Panc1 (cell line): ENCODE measurements at regions not wholly inside any gene's neighbourhood (a gene's known extent, or its start where the extent isn't known, plus 50 kb on each side); places are given as distances from the start of the nearest gene placed in this dataset.

ENCODE experiments used
- ATAC-seq: fragments of 200-7000 bp; cut with Tn5 transposase; 2 replicates; pipeline ENCODE4 v1.9.1; 2020; ENCODE audit warnings: mild to moderate bottlenecking, moderate library complexity
- BruUV-seq: library from RNA; stranded (reverse); fragments of 400-500 nt; replicated peaks from 2 replicates; lab custom pipeline; 2021; lab: Mats Ljungman, UMichigan
- CTCF ChIA-PET: fragments of 300-600 bp; sonication (Branson Sonifier 250); formaldehyde crosslinking; loops from one replicate; lab custom pipeline; 2022; ENCODE audit warnings: antibody characterized with exemption; lab: Charles Lee
- POLR2A ChIA-PET: fragments of 300-600 bp; sonication (Branson Sonifier 250); formaldehyde crosslinking; loops from one replicate; lab custom pipeline; 2022; ENCODE audit warnings: antibody characterized with exemption; lab: Charles Lee
- DNase-seq: peaks from one replicate; pipeline ENCODE4 v3.0.0-alpha.2; 2010; ENCODE audit warnings: low read depth, low spot score
- H3K27ac ChIP-seq: 2 replicates; pipeline ENCODE4 v1.5.1; 2011; ENCODE audit warnings: mild to moderate bottlenecking, low read length, inconsistent platforms
- H3K27me3 ChIP-seq: fragments of 200-500 bp; sonication (Bioruptor generic); 2 replicates; pipeline ENCODE4 v1.6.0; 2014; ENCODE audit warnings: low read length, inconsistent platforms; ENCODE audit not compliant: control insufficient read depth, insufficient read depth
- H3K36me3 ChIP-seq: fragments of 200-500 bp; sonication (Bioruptor generic); 2 replicates; pipeline ENCODE4 v1.5.1; 2014; ENCODE audit warnings: inconsistent platforms, mild to moderate bottlenecking, low read length, moderate library complexity; ENCODE audit not compliant: control insufficient read depth, insufficient read depth
- H3K4me1 ChIP-seq: 2 replicates; pipeline ENCODE4 v1.5.1; 2011; ENCODE audit warnings: inconsistent platforms, mild to moderate bottlenecking, low read length, moderate library complexity; ENCODE audit not compliant: control insufficient read depth, insufficient read depth
- H3K4me3 ChIP-seq, 2 experiments: 2 replicates each; pipeline ENCODE4 v1.5.1; 2011 to 2012; ENCODE audit warnings: low read depth in 2 of 2, low read length in 2 of 2, mild to moderate bottlenecking in 2 of 2, inconsistent platforms in 1 of 2, moderate library complexity in 1 of 2
- H3K9me3 ChIP-seq: fragments of 200-500 bp; sonication (Bioruptor generic); 2 replicates; pipeline ENCODE4 v1.5.1; 2014; ENCODE audit warnings: low read depth, mild to moderate bottlenecking, inconsistent platforms, low read length, moderate library complexity; ENCODE audit not compliant: control insufficient read depth, insufficient read depth
- CTCF ChIP-seq: fragments of 450-650 bp; IDR thresholded peaks from 2 replicates; pipeline ENCODE4 v1.5.1; 2017; ENCODE audit warnings: mild to moderate bottlenecking
- POLR2AphosphoS5 ChIP-seq: IDR thresholded peaks from 2 replicates; pipeline ENCODE4 v1.6.1; 2012; ENCODE audit warnings: mild to moderate bottlenecking, low read depth, low read length, moderate library complexity
- SIN3A ChIP-seq: IDR thresholded peaks from 2 replicates; pipeline ENCODE4 v1.6.1; 2012; ENCODE audit warnings: low read depth, mild to moderate bottlenecking, low read length, moderate library complexity, borderline replicate concordance; ENCODE audit not compliant: insufficient read depth
- TCF7L2 ChIP-seq: IDR thresholded peaks from 2 replicates; pipeline ENCODE4 v1.6.1; 2011; ENCODE audit warnings: mild to moderate bottlenecking, low read depth, low read length, inconsistent platforms
- in situ Hi-C: cut with HindIII; loops from 2 replicates; pipeline ENCODE4 v1.10.0; 2016; ENCODE audit warnings: low sequenced_read_pairs, low pct_unique_long_range_greater_than_20kb
- intact Hi-C: fragments of 100-400 bp; cut with micrococcal nuclease; formaldehyde crosslinking; loops from one replicate; pipeline ENCODE4 v1.10.0; 2022; ENCODE audit not compliant: unreplicated experiment
- TF ChIP-seq, protein P1 (sequence below), 2 experiments: IDR thresholded peaks; 2 replicates each; pipeline ENCODE4 v1.6.1; 2011 to 2012; ENCODE audit warnings: low read depth in 2 of 2, control low read depth in 1 of 2, low read length in 1 of 2, mild to moderate bottlenecking in 1 of 2, moderate library complexity in 1 of 2; ENCODE audit not compliant: insufficient read depth in 1 of 2

GRCh38 chr16:87067836-87068761 lies 249.1 kb downstream of the C16orf95 start:
- BruUV-seq, result no TSS peak
- Histone ChIP-seq H3K27me3 (no peaks in the 10 kb centered on the region), H3K4me3 (no peak overlapping the region), H3K9me3 (no peaks in the 10 kb centered on the region), H3K4me1 (no peaks in the 10 kb centered on the region), H3K27ac (no peak overlapping the region), H3K36me3 (no peaks in the 10 kb centered on the region)
- in situ Hi-C loops (no loop called here), intact Hi-C loops (no loop called here)
- ChIA-PET POLR2A (no interaction called here), CTCF (no interaction called here)
- DNase-seq, result no peak
- no peak for ATAC-seq
- TF ChIP-seq CTCF, result no peak
- TF ChIP-seq, protein P1, sequence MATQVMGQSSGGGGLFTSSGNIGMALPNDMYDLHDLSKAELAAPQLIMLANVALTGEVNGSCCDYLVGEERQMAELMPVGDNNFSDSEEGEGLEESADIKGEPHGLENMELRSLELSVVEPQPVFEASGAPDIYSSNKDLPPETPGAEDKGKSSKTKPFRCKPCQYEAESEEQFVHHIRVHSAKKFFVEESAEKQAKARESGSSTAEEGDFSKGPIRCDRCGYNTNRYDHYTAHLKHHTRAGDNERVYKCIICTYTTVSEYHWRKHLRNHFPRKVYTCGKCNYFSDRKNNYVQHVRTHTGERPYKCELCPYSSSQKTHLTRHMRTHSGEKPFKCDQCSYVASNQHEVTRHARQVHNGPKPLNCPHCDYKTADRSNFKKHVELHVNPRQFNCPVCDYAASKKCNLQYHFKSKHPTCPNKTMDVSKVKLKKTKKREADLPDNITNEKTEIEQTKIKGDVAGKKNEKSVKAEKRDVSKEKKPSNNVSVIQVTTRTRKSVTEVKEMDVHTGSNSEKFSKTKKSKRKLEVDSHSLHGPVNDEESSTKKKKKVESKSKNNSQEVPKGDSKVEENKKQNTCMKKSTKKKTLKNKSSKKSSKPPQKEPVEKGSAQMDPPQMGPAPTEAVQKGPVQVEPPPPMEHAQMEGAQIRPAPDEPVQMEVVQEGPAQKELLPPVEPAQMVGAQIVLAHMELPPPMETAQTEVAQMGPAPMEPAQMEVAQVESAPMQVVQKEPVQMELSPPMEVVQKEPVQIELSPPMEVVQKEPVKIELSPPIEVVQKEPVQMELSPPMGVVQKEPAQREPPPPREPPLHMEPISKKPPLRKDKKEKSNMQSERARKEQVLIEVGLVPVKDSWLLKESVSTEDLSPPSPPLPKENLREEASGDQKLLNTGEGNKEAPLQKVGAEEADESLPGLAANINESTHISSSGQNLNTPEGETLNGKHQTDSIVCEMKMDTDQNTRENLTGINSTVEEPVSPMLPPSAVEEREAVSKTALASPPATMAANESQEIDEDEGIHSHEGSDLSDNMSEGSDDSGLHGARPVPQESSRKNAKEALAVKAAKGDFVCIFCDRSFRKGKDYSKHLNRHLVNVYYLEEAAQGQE (IDR thresholded peaks at IDR 0.05; ENCODE audit: insufficient read depth in 1 of 2, low read depth in 2 of 2, low read length in 1 of 2), result no peak
- no peak for TF ChIP-seq SIN3A
- TF ChIP-seq TCF7L2, result no peak
- no peak for TF ChIP-seq POLR2AphosphoS5

DNA sequence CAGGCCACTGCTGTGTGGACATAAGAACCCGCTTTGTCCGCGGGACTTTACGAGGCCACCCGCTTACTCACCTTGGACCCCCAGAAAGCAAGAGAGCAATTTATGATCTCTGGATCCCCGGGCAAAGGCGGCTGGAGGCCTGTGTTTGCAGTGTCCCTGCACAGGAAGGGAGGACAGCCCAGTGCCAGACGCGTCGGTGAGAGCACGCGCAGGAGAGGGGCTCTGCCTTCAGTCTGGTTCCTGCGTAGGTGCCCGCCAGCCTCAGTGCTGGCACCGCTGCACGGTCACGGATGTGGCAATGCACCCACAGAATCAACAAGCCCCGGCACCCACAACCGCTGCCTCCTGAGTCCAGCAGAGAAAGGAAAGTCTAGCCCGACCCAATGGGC lies 248.4 kb downstream of the C16orf95 start:
- H3K9me3 ChIP-seq, result no peaks in the 10 kb centered on the region
- no TSS peak for BruUV-seq
- TF ChIP-seq SIN3A (no peak), TCF7L2 (no peak)
- ATAC-seq (no peak), DNase-seq (no peak)
- CTCF ChIA-PET, result no interaction called here
- no peaks in the 10 kb centered on the region for H3K4me1 ChIP-seq
- intact Hi-C loops, result no loop called here
- POLR2A ChIA-PET, result no interaction called here
- H3K27ac ChIP-seq, result no peak overlapping the region
- no peaks in the 10 kb centered on the region for H3K27me3 ChIP-seq
- in situ Hi-C loops, result no loop called here
- H3K36me3 ChIP-seq, result no peaks in the 10 kb centered on the region
- H3K4me3 ChIP-seq, result no peak overlapping the region

DNA sequence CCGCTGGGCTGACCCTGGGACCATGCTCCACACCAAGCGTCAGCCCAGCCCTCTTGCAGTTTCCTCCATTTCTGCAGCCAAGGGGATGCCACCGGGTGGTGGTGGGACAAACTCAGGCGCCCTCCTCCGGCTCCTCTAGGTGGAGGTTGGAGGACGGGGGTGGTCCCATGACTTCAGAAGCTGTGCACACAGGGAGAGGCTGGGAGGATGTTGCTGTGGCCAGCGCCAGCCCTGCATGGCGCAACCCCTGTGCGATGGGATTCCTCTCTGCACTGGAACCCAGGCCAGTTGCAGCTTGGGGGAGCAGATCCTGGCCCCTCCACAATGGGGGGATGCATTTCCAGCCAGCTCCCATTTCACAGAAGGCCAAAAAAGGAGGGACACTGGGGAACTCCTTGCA lies 246.5 kb downstream of the C16orf95 start:
- H3K4me1 ChIP-seq, result no peaks in the 10 kb centered on the region
- CTCF ChIA-PET, result interaction anchor here (0.6 kb wide), 1 partner anchor 199 kb away, joined by 6 read pairs; no protein-coding TSS in a partner anchor

More for the DNA sequence above, 246.5 kb downstream of the C16orf95 start:
- POLR2A ChIA-PET, result no interaction called here
- Histone ChIP-seq H3K27me3 (no peaks in the 10 kb centered on the region), H3K4me3 (no peak overlapping the region), H3K36me3 (no peaks in the 10 kb centered on the region), H3K9me3 (no peaks in the 10 kb centered on the region), H3K27ac (no peak overlapping the region)
- no peak for DNase-seq
- in situ Hi-C loops, result no loop called here
- TF ChIP-seq SIN3A (no peak), TCF7L2 (no peak), POLR2AphosphoS5 (no peak), CTCF (no peak)
- TF ChIP-seq, protein P1 (IDR thresholded peaks at IDR 0.05; ENCODE audit: insufficient read depth in 1 of 2, low read depth in 2 of 2, low read length in 1 of 2), result no peak
- intact Hi-C loops, result no loop called here
- no peak for ATAC-seq
- no TSS peak for BruUV-seq
